GM19239 (cell line): ENCODE measurements at regions not wholly inside any gene's neighbourhood (a gene's known extent, or its start where the extent isn't known, plus 50 kb on each side); places are given as distances from the start of the nearest gene placed in this dataset.
"Not testable (repeated sequence)": the region's sequence is repeated elsewhere in the genome, so short reads cannot be mapped to it uniquely, and the experiment has no call there.

Experiments
- DNase-seq: peaks from one replicate; pipeline ENCODE4 v3.0.0; 2011; ENCODE audit warnings: low spot score; ENCODE audit not compliant: insufficient read length
- FAIRE-seq: peaks from 2 replicates; lab custom pipeline; 2011; peaks lifted over from hg19 to GRCh38; lab: Jason Lieb, UNC

DNA sequence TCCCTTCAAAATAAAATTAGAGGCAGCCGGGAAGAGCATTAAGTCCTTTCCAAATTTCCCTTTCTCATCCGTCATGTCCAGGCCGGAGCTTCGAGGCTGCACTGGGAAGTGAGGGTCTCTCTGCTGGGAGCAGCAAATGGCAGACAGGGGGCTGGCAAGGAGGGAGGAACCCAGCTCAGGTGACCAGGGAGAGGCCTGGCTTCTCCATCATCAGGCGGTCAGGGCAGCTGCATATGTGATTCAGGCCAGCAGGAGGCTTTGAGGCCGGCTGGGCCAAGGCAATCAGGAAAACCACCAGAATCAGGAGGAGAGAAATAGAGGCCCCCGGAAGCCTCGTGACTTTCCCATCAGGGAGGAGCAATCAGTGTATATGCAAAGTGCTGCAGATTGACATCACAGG is 85.0 kb upstream of the RPL38 start:
- DNase-seq (no peak), FAIRE-seq (no peak)

DNA sequence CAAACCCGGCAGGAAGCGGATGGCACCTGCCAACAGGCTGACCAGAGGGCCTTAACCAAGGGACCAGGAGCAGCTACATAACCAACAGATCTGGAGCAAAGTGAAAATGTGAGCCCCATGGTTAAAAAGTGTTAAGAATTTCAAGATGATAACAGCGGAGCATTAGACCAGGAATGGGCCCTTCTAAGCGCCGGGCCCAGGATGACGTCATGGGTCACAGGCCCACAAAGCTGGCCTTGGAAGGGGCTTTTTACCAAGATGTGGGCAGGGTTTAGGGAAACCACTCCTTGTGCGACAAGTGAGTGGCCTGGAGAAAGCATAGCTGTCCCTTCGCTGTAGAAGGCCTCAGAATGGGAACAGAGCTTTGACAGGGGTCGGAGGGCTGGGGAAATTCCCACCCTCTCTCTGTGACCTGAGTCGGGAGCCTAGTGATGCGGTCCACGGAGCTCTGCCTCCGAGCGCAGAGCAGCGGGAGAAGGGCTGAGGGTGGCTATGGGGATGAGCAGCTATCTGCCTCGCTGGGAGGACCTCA is 84.4 kb upstream of the RPL38 start:
- FAIRE-seq (no peak), DNase-seq (no peak)

DNA sequence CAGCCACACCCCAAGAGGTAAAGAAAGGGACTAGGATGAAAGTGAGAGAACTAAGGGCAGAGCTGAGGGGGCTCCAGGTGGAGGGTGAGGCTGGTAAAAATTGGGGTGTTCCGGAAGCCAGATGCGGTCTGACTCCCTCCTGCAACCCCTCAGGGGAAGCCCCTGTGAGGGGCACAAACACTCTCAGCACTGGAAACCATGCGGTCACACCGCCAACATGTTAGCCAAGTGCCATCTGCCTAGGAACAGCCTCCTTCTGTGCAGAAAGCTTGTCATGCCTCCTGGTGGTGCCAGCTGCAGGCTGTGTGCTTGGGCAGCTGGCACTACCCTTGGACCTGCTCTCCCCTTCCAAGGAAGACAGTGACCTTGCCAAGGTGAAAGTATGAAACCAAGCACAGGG is 83.5 kb upstream of the RPL38 start:
- no peak for DNase-seq
- FAIRE-seq = no peak

DNA sequence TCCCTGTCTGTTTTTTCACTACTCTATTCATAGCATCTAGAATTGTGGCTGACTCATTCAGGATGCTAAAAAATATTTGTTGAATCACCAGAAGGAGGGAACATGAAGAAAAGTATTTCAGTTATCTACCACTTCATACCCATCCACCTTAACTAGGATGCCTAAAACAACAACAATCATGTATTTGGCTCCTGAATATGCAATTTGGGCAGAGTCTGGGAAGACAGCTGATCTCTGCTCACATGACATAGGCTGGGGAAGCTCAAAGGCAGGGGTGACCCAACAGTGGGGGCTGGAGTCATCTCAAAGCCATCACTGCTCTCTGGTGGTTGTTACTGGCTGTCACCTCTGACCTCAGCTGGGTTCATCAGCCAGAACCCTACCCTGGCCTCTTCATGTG is 80.1 kb upstream of the RPL38 start:
- FAIRE-seq (no peak), DNase-seq (no peak)

DNA sequence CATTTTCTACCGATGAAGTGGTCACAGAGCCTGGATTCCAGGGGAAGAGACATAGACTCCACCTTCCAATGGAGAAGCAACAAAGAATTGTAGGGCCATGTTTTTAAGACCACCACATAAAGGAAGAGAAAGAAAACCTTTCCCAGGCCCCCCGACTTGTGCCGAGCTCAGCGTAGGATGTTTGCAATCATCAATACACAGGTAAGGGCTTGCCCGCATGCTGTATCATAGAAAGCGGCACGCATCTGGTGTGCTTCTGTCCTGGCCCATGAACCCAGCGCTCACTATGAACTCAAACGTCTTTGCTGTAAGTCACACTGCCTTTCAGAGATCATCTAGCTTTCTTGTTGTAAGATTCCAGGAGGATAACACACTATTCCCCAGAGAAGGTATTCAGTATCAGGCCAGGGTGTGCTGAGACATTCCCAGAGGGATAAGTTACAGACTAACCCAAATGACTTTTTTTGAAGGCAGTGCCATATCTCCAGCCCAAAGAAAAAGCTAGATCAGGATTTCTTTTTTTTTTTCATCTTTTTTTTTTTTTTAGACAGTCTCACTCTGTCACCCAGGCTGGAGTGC is 79.5 kb upstream of the RPL38 start:
- DNase-seq (no peak), FAIRE-seq (no peak)

DNA sequence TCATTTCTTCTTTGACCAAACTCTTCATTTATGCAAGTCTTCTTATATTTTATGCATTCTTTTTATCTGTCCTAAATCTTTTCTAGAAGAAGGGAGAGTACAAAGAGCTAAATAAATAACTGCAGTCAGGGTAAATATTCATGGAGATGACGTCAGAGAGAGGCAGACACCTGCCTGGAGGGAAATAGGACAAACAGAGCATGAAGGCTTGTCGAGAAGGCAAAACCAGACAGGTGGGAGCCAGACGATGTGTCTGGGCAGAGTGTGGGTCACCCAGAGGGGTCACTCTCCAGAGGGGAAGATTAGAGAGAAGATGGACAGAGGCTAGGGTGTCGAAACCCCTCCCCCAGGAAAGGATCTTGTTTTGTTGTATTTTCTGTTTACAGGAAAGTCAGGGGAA is 78.3 kb upstream of the RPL38 start:
- FAIRE-seq = no peak

DNA sequence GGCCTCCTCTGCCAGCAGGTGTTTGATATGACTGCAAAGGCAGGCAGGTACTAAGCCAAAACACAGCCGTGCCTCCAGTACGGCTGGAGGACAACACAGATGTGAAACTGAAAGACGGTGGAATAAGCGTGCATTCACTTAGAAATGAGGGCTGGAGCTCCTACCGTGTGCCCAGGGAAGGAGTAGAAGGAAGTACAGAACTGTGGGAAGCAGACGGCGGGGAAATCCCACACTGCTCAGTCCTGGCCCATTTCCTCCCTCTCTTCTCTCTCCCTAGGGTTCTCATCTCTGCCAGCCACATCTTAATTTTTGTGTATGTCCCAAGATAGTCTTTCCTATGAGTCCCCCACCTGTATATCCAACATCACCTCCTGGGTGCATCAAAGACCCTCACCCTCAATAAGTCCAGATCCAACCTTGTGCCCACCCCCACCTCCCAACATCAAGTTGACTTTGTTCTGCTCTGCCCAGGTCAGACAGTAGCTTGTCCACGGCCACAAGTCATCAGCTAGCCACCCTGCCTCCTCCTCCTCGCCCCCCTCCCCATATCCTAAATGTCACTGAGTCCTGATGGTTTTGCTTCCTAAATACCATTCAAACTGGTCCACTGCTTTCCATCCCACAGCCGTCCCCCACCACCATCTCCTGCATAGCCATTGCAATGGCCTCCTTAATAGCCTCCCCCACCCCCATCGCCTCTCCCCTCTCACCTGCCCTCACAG is 77.1 kb upstream of the RPL38 start:
- FAIRE-seq (no peak), DNase-seq (no peak)

More for the DNA sequence above, 78.3 kb upstream of the RPL38 start:
- no peak for DNase-seq

DNA sequence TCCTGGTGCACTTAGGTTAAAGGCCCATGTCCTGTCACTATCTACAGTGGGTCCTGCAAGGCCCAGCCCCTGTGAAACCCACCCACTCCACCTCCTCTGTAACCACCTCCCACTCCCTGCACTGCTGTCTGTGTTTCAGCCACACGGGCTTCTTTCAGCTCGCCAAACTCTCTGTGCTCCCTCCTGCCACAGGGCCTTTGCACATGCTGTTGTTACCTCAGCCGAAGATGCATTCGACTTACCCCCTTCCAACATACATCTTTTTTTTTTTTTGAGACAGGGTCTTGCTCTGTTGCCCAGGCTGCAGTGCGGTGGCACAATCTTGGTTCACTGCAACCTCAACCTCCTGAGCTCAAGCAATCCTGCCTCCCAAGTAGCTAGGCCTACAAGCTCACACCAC is 76.5 kb upstream of the RPL38 start:
- FAIRE-seq (no peak), DNase-seq (no peak)

DNA sequence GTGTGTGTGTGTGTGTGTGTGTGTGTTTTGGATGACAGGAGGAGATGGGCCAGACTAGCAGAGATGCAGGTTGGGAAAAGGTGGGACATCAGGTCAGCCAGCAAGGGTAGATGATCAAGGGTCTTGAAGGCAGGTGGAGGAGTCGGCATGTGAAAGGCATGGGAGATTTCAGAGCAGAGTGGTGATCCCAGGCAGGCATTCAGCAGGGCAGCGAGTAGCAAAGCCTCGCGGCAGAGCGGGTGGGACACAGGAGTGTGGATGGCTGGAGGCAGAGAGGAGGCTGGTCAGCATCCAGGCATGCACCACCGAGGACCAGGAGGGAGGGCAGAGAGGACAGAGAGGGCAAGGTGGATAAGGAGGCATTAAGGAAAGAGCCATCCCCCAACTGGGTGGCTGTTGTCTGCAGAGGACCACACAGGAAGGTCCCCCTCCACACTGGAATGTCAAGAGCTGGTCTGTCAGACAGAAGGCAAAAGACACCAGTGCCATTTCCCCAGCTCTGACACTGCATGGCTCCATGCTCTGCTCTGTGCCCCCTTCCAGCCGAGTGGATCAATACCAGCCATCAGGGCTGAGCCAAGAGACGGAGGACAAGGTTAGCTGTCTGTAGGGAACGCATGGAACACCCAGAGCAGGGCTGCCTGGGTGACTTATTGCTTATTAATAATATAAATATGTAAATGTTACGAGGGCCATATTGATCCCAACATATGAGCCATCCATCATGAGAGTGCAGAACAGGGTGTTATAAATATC is 74.8 kb upstream of the RPL38 start:
- FAIRE-seq = no peak
- DNase-seq = no peak

DNA sequence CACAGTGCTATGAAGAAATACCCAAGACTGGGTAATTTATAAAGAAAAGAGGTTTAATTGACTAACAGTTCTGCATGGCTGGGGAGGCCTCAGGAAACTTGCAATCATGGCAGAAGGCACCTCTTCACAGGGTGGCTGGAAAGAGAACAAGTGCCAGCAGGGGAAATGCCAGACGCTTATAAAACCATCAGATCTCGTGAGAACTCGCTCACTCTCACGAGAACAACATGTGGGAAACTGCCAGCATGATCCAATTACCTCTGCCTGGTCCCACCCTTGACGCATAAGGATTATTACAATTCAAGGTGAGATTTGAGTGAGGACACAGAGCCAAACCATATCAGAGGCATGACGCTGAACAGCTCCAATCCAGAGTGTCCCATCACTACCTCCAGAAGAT is 73.7 kb upstream of the RPL38 start:
- not testable (repeated sequence) for DNase-seq, FAIRE-seq

DNA sequence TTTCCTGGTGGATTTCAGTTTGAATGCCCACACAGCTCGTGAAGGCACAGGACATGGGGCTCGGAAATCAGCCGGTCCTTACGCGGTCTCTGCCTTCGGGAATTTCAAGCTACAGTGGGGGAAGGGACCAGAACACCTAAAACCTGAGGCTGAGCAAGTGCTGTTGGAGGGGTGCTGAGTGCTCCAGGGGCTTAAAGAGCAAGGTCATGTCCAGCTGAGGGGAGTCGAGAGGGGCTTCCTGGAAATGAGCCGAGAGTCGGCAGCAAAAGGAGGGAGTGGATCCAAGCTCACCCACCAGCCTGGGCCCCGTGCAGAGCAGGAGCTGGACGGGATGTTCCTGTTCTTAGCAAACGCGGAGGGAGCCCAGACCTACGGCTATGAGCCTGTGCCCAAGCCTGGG is 73.2 kb upstream of the RPL38 start:
- DNase-seq (no peak), FAIRE-seq (no peak)

DNA sequence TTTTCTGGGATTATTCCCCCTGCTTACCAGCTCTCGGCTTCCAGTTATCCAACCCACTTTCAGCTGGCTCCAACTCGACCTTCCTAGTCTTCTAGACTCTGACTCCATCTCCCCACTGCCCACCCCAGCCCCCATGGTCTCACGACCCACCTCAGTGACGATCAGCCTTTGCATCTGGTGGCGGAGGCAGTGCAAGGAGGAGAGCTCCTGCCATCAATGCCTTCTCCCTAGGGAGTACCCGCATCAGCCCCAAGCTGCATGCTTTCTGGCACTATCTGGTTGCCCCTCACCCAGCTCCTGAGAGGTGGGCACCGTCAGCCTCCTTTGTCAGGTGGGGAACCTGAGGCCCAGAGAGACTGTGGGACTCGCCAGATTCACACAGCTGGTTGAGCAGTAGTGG is 72.6 kb upstream of the RPL38 start:
- DNase-seq = no peak
- no peak for FAIRE-seq

DNA sequence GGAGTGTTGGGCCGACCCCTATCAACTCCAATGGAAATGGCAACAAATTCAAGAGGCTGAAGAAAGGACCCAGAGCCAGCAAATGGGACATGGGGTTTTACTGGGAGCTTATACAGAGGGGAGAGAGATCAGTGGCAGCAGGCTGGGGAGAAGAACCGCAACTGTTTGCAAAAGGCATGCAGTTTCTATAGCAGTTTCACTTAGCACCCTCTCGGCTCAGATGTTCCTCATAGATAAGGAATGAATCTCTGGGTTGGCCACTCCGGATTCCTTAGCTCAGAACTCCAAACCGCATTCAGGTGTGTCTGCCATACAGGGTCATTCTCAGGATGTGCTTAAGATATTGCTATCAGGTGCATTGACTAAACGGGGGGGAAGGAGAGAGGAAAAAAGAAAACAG is 71.1 kb upstream of the RPL38 start:
- FAIRE-seq = no peak

DNA sequence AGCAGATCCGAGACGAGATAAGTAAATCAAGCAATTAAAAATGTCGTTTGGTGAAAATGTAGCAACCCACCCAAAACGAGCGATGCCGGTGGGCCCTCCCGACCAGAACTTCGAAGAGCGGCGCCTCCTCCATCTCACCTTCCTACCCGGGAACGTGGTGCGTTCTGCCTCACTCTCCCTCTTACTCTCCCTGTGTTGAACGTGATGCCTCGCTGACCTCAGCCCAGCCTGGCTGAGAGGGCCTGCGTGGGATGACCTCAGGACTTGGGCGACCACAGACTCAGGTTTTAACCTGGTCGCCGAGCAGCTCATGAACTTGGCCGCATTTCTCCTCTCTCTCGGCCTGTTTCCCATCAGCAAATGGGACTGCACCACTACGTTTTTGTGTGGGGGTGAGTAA is 69.7 kb upstream of the RPL38 start:
- DNase-seq (no peak), FAIRE-seq (no peak)

More for the DNA sequence above, 71.1 kb upstream of the RPL38 start:
- DNase-seq = no peak

DNA sequence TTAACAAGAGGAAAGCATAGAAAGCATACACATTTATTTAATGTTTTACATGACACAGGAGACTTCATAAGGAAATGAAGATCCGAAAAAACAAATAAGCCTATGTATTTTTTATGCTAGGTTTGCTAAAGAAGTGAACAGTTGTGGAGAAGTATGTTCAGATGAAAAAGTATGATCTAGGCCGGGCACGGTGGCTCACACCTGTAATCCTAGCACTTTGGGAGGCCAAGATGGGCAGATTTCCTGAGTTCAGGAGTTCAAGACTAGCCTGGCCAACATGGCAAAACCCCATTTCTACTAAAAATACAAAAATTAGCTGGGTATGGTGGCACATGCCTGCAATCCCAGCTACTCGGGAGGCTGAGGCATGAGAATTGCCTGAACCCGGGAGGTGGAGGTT is 69.2 kb upstream of the RPL38 start:
- FAIRE-seq, DNase-seq: not testable (repeated sequence)

DNA sequence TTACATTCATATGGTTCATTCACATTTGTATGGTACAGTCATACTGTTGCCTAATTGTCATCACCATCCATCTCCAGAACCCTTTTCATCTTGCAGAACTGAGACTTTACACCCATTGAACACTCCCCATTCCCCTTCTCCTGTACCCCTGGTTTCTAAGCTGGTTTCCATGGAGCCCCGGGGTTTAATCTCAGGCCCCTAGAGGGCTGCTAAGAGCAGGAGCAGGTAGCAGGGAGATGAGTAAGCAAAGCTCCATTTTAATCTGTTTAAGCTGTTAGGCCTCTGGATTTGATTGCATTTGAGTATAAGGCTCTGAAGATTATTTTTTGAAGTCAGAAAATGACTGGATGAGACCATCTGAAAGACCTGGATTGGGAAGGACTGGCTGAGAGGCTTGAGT is 68.5 kb upstream of the RPL38 start:
- DNase-seq (no peak), FAIRE-seq (no peak)

DNA sequence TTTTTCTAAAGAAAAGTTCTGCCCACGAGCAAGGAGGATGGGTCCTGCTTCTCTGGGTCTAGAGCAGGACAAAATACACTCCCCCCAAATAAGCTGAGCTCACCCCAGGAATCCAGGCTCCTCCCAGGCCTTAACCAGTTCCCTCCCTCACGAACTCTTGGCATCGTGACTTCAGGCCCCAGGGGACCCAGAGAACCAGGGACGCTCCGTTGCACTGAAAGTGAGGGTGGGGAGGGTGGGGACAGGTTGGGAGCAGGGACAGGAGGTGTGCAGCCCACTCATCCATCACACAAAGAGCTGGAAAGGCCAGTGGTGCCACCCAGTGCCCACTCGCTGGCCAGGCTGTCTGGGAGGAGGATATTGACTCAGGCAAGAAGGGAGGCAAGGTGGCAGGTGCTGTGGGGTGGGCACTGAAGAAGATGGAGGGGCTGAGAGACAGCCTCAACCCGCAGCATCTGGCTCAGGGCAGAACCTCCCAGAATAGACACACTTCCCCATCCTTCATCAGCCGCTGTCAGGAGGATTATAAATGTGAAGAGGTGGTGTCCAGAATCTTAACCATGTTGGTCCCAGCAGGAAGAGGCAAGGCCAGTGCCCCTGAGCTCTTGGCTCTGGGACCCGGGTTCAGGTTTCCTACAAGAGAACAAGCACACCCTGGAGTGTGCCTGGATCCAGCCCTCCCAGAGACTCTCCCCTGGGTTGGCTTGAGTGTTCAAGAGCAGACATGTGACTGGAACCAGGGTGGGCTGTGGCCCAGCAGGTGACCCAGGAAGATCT is 67.9 kb upstream of the RPL38 start:
- FAIRE-seq (no peak), DNase-seq (no peak)

DNA sequence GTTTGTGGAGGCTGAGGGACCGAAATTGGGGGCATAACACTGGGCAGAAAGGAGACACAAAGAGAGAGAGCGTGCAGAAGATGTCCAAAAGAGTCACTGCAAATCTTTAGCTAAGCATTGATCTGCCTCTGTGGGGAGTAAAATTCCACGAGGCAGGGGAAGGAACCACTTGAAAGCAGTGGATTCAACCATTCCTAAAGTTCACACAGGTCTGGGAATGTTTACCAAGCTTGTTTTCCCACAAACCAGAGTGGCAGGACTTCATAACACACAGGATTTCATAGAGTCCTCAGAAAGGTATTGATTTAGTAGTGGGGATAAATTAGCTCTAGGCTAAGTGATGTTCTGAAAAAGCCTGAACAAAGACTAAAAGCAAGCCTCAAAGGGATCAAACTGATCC is 66.1 kb upstream of the RPL38 start:
- FAIRE-seq = no peak
- DNase-seq = no peak

DNA sequence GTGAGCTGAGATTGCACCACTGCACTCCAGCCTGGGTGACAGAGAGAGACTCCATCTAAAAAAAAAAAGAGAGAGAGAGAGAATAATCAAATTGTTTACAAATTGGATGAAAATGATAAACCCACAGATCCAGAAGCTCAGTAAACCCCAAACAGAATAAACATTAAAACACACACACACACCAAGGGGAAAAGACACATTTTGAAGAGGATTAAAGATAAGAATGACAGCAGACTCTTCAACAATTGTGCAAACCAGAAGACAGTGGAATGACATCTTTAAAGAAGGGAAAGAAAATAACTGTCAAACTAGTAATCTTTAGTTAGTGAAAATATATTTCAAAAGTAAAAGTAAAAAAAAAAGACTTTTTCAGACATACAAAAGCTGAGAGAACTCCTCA is 64.4 kb upstream of the RPL38 start:
- no peak for FAIRE-seq
- DNase-seq = no peak

DNA sequence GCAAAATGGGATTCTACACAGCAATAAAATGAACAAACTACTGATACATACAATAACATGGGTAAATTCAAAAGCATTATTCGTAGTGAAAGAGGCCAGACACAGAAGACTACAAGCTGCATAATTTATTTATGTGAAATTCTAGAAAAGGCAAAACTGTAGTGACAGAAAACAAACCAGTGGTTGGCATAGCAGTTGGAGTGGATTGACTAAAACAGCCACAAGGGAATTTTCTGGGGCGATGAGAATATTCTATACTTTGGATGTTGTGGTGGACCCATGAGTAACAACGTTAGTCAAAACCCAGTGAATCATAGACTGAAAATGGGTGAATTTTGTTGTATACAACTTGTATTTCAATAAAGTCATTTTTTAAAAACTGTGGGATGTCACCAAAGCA is 63.2 kb upstream of the RPL38 start:
- FAIRE-seq (no peak), DNase-seq (no peak)

DNA sequence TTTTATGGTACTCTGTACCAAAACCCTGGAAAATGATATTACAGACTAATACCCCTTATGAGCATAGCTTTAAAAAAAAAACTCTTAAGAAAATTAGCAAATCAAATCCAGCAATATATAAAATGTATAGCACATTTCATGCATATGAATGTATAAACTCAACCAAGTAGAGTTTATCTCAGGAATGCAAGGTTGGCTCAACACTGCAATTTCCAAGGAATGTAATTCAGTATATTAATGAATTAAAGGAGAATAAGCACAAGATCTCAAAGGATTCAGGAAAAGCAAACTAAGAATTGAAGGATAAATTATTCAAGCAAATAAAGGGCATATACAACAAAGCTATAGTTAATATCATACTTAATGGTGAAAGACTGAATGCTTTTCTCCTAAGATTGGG is 61.9 kb upstream of the RPL38 start:
- FAIRE-seq (no peak), DNase-seq (no peak)
